HG03025 (cell line): ENCODE measurements at regions not wholly inside any gene's neighbourhood (a gene's known extent, or its start where the extent isn't known, plus 50 kb on each side); places are given as distances from the start of the nearest gene placed in this dataset.

ENCODE experiments used
- ATAC-seq: cut with Tn5 transposase; IDR thresholded peaks from one replicate; pipeline ENCODE4 v1.9.1; 2021; ENCODE audit warnings: mild to moderate bottlenecking, moderate library complexity; ENCODE audit not compliant: unreplicated experiment, low FRiP score

DNA sequence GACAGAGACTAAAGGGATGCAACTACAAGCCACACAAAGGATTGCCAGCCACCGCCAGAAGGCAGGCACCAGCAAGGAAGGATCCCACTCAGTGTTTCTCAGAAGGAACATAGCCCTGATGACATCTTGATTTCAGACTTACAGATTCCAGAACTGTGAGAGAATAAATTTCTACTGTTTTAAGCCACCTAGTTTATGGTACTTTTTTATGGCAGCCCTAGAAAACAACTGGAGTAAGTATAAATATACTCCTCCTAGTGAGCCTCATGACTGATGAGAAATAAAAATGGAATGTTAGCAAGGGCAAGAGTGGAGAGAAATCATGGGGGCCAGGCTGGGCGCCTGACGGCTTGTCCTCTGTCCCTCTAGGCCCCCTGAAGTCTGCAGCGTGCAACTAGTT is 307.3 kb downstream of the PIK3R1 start:
- ATAC-seq, result no peak

- ATAC-seq, result no peak
Measured at GRCh38 chr5:68528821-68529273, 313.3 kb downstream of the PIK3R1 start.

DNA sequence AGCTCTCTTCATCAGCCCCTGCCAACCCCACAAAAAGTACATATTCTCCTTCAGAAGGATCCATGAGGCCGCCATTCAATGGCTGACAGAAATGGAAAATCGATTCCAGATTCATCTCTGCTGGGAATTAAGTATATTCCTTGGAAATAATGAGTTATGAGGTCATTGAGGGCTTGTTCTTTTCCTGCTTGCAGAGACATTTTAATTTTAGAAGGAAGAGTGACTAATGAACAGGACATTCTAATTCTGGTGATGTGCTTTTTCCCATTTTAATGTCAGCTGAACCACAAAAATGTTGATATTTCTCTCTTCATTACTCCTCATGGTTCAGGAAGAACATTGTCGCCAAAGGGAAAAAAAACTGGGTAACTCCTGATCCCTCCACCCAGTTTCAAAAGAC is 314.0 kb downstream of the PIK3R1 start:
- ATAC-seq, result no peak

GRCh38 chr5:68531970-68532369 is 316.4 kb downstream of the PIK3R1 start:
- no peak for ATAC-seq

- ATAC-seq, result no peak
Measured at GRCh38 chr5:68533051-68533450, 317.5 kb downstream of the PIK3R1 start.

- ATAC-seq, result no peak
Measured at GRCh38 chr5:68533571-68534084, 318.1 kb downstream of the PIK3R1 start.

- ATAC-seq, result no peak
Measured at GRCh38 chr5:68534131-68534940, 318.8 kb downstream of the PIK3R1 start.

DNA sequence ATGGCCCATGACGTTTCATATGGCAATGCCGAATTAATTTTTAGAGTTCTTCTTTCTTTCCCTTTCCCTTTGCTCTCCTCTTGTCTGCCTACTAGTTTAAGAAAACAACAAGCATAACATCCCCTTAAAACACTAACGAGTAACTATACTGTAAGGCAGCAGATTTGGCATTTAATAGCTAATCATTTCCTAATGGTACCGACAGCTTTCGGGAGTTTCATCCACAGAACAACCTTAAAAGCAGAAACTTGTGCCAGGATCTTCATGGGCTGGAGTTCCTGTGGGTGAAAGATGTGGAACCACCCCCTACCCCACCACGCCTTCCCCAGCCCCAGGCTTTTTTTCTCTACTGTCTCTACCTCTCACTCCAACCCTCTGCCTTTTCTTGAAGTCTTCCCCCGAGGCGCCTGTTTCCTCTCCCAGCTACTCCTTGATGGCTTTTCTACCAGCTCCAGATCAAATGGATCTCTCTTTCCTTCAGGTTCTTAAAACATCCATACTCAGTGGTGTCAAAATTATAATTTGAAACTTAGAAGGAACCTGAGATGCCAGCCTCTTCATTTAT is 319.5 kb downstream of the PIK3R1 start:
- ATAC-seq, result no peak

DNA sequence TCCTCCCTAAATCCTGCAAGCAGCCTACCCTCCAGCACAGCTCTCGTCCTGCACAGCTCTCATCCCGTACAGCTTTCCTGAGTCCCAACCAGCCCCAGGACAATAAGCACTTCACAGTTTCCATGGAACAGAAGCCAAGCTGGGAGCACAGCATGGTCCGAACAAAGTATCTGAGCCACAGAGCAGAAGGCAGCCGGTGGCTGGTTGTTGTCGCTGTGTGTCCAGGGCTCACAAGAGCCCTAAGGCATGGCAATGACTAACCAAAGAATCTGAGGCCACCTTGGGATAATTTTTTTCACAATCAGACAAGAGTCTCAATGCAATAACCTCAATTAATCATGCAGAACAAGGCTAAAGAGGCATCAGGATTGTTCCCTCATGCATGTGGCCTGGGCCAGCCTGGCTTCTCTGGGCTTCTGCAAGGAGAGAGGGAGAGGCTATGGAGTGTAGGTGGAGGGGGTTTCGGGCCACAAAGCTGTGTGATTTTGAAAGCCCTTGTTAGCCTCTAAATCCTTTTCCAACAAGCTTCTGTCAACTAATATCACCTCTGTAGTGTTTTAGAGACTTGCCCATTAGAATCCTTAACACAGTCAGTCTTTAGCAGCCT is 323.4 kb downstream of the PIK3R1 start:
- no peak for ATAC-seq

DNA sequence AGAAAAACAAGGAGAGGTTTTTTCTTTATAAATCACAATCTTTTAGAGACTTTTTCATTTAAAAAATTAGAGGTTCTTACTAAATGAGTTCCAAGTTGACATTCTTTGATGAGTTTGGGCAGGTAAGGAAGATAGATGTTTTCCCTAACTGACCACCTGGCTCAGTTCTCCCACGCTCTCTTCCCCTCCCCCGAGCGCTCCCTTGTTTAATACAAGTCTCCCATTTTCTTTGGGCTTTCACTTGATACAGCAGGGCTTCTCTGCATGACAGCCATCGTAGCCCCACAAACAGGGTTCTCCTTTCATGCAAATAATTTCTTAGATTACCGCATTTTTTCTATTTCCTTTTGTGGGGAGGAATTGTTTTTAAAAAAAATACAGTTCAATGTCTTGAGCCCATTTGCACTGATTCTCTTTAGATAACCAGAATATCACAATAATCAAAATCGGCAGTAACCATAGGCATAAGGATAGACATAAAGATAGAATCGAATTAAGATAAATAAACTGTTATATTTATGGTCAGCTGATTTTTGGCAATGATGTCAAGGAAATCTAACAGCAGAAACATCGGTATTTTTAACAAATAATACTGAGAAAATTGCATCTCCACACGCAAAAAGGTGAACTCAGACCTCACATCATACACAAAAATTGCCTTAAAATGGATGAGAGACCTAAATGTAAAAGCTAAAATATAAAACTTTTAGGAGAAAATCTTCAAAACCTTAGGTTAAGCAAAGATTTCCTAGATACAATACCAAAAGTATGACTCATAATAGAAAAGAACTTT is 325.4 kb downstream of the PIK3R1 start:
- ATAC-seq, result no peak

DNA sequence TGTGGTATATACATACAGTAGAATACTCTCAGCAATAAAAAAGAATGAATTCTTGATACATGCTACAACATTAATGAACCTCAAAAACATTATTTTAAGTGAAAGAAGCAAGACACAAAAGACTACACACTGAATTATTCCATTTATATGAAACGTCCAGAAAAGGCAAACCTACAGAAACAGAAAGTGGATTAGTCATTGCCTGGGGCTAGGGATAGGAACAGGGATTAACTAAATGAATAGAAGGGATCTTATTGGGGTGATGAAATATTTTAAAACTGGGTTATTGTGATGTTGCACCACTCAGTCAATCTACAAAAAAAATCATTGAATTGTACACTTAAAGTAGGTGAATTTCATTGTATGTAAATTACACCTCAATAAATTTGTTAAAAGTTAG is 326.7 kb downstream of the PIK3R1 start:
- no peak for ATAC-seq

DNA sequence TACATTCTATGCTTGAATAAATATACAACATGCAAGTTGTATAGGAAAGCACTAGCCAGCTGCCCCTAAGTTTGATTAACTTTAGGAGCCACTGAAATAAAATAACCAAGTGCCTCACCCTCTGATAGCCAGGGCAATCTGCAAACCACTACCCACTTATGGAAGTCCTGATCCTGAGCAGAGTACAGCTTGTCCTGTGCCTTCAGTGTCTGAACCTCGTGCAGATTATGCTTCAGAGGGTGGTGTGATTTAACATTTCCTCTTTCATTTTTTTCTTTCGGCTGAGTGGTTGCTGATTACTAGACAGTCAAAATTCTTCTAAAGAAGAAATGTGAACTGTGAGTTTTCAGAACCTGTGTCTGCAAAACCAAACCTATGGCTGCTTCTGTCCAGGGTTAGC is 327.7 kb downstream of the PIK3R1 start:
- ATAC-seq, result no peak

DNA sequence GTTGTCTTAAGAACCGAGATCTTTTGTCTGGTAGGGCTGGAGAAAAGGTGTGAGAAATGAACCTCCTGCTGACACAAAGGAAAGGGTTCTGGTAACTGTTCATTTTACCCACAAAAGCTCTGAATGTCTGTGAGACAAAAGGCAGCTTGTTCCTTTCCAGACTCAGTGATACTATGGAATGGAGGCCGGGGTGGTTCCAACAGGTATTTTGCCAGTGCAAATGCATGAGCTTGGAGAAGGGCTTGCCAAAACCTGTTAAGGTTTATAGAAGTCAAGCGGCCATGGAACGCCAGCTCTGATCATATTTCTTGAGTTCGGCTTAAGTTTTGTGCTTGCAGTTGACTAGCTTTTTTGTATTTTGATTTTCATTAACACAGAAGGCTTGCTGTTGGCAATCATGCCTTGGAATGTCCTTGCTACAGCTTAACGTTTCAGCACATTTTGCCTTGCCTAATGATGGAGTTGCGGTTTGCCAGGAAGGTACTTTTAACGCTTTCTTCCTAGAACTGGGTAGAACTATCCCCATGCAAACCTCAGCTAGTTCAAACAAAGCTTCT is 328.6 kb downstream of the PIK3R1 start:
- ATAC-seq, result no peak

DNA sequence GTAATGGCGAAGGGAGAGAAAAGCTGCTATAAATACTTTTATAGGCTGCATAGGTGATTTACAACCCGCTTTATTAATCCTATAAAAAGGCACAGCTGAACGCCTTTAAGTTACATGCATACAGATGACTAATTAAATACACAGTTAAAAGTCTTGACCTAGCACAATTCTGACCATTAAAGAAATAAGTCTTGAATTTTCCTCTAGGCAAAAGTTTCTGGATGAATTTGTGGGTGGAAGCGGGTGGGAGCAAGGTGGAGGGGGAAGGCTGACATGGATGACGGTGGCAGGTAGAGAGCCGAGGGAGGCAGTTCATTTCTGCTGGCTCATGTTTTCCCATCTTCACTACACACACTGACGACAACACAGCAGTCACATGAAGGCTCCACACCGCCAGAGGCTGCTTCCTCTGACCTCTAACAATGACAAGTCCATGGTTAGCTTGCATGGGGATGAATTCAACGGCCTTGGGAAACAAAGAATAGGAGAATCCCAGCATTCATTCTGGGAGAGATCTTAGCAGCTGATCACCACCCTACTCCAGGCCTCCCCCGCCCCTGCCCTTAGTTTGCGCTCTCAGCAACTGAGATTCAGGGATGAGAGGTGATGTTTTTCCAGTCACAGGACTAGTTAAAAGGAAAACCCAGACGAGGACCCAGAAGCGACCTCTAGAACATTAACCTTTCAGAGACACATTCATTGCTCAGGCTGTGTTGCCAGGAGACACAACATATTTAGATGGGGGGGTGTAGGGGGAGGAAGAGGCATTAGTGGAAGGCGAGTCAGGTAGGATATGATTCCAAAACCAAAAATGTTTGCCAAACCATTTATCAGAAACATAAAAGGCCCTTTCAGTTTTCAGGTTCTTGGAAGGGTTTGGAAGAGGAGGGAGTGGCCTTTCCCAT is 329.3 kb downstream of the PIK3R1 start:
- ATAC-seq, result no peak

DNA sequence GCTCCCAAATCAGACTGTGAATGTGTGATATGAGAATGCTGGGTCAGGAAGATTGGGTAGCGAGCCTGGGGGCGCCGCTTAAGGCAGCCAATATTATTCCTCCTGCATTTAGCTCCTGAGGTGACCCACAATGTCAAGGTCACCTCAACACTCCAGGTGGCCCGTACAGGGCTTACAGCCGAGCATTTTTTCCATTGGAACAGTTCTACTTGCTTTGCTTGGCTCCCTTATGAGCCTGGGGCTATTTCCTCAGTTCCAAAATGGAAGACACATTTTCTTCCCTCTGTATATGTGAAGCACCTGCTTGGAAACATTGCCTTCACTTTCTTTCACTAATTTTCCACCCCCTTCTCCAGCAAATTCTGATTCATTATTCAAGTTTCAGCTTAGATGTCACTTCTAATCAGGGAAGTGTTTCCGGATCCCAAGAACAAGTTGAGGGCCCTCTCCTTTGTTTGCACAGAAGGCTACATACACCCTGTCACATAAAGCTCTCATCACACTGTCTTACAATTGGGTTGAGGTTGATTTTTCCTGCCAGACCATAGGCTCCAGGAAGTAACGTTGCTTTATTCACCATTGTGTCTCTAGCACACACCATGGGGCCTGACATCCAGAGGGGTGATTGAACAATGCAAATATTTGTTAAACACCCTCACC is 330.2 kb downstream of the PIK3R1 start:
- ATAC-seq, result no peak

- ATAC-seq, result no peak
Measured at GRCh38 chr5:68547056-68547455, 331.5 kb downstream of the PIK3R1 start.

- ATAC-seq, result no peak
Measured at GRCh38 chr5:68547622-68548021, 332.1 kb downstream of the PIK3R1 start.

GRCh38 chr5:68548959-68549676 is 333.6 kb downstream of the PIK3R1 start:
- ATAC-seq, result no peak
